ENCODE measurements at regions not wholly inside any gene's neighbourhood (a gene's known extent, or its start where the extent isn't known, plus 50 kb on each side); places are given as distances from the start of the nearest gene placed in this dataset.
"Not testable (repeated sequence)": the region's sequence is repeated elsewhere in the genome, so short reads cannot be mapped to it uniquely, and the experiment has no call there.

- H3K27me3 ChIP-seq (ENCODE audit: control insufficient read depth, insufficient read depth, low read length) = no peaks in the 10 kb centered on the region
- H3K4me3 ChIP-seq (ENCODE audit: low read depth, low read length) = no peak overlapping the region
- H3K4me1 ChIP-seq (ENCODE audit: control insufficient read depth, insufficient read depth, low read length) = peaks cover 17% of the 10 kb centered on the region
- no peaks in the 10 kb centered on the region for H3K36me3 ChIP-seq (ENCODE audit: control insufficient read depth, insufficient read depth, low read length)
- no peak overlapping the region for H3K27ac ChIP-seq (ENCODE audit: low read depth, low read length)
- H3K9ac ChIP-seq (ENCODE audit: low read length) = no peak overlapping the region
- H3K9me3 ChIP-seq (ENCODE audit: control insufficient read depth, insufficient read depth, low read depth, low read length) = 0 out of 2 replicates have a peak, but pooled peaks cover 3% of the 10 kb centered on the region
Observed at GRCh38 chr21:35606146-35606545, 454.2 kb downstream of the SETD4 start.

DNA sequence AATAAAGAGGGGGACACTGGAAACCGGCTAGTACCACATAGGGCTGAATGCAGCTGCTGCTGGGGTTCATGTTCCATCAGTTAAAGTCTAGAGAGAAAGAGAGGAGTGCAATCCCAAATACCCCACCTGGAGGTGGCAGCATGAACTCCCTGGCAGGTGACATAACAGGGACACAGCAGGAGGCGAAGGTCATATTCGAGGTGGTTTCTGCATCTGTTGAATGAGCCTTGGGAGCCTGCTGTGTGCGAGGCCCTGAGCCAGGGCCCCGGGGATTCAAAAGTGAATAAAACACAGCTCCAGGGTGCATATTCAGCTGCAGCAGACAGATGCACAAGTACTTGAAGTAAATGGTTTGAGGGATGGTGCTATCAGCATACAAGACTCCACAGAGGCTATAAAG is 456.8 kb downstream of the SETD4 start:
- Histone ChIP-seq H3K27ac (ENCODE audit: low read depth, low read length) (no peak overlapping the region), H3K9me3 (ENCODE audit: control insufficient read depth, insufficient read depth, low read depth, low read length) (0 out of 2 replicates have a peak, but pooled peaks cover 3% of the 10 kb centered on the region), H3K4me3 (ENCODE audit: low read depth, low read length) (no peak overlapping the region), H3K9ac (ENCODE audit: low read length) (no peak overlapping the region), H3K4me1 (ENCODE audit: control insufficient read depth, insufficient read depth, low read length) (peaks cover 20% of the 10 kb centered on the region), H3K27me3 (ENCODE audit: control insufficient read depth, insufficient read depth, low read length) (no peaks in the 10 kb centered on the region), H3K36me3 (ENCODE audit: control insufficient read depth, insufficient read depth, low read length) (no peaks in the 10 kb centered on the region)

DNA sequence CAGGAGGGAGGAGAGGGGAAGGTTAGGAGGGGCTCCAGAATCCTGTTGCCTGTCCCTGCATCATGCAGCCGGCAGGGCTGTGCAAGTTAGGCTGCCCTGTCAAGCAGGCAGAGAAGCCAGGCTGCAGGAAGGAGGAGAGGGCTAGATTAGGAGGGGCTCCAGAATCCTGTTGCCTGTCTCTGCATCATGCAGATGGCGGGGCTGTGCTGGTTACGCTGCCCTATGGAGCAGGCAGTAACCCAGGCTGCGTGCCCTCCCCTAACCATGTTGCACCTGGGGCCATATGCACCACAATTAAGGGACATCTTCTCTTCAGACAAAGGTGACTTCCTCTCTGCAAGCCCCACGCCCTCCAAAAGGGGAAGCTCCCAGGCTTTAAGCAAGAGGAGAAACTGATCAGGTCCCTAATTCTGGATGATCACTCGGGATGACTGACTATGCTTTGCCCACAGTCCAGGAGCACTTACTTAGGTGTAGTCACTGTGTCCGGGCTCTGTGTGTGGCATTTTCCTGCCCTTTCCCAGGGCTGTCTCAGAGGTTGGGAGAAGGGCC is 457.4 kb downstream of the SETD4 start:
- no peaks in the 10 kb centered on the region for H3K27me3 ChIP-seq (ENCODE audit: control insufficient read depth, insufficient read depth, low read length)
- H3K36me3 ChIP-seq (ENCODE audit: control insufficient read depth, insufficient read depth, low read length) = no peaks in the 10 kb centered on the region
- 0 out of 2 replicates have a peak, but pooled peaks cover 3% of the 10 kb centered on the region for H3K9me3 ChIP-seq (ENCODE audit: control insufficient read depth, insufficient read depth, low read depth, low read length)
- peaks cover 23% of the 10 kb centered on the region for H3K4me1 ChIP-seq (ENCODE audit: control insufficient read depth, insufficient read depth, low read length)
- no peak overlapping the region for H3K4me3 ChIP-seq (ENCODE audit: low read depth, low read length)
- H3K27ac ChIP-seq (ENCODE audit: low read depth, low read length) = no peak overlapping the region
- H3K9ac ChIP-seq (ENCODE audit: low read length) = no peak overlapping the region

- H3K4me1 ChIP-seq (ENCODE audit: control insufficient read depth, insufficient read depth, low read length) = peaks cover 23% of the 10 kb centered on the region
Observed at GRCh38 chr21:35601211-35601610, 459.1 kb downstream of the SETD4 start.

GRCh38 chr21:35599164-35599563 is 461.2 kb downstream of the SETD4 start:
- Histone ChIP-seq H3K9me3 (ENCODE audit: control insufficient read depth, insufficient read depth, low read depth, low read length) (peaks cover 2% of the 10 kb centered on the region; the same call in 1 of the 2 replicates), H3K27ac (ENCODE audit: low read depth, low read length) (no peak overlapping the region), H3K27me3 (ENCODE audit: control insufficient read depth, insufficient read depth, low read length) (no peaks in the 10 kb centered on the region), H3K4me3 (ENCODE audit: low read depth, low read length) (no peak overlapping the region), H3K9ac (ENCODE audit: low read length) (no peak overlapping the region), H3K36me3 (ENCODE audit: control insufficient read depth, insufficient read depth, low read length) (no peaks in the 10 kb centered on the region), H3K4me1 (ENCODE audit: control insufficient read depth, insufficient read depth, low read length) (peaks cover 23% of the 10 kb centered on the region)

More at GRCh38 chr21:35601211-35601610, 459.1 kb downstream of the SETD4 start:
- no peak overlapping the region for H3K27ac ChIP-seq (ENCODE audit: low read depth, low read length)
- H3K9ac ChIP-seq (ENCODE audit: low read length) = no peak overlapping the region
- H3K9me3 ChIP-seq (ENCODE audit: control insufficient read depth, insufficient read depth, low read depth, low read length) = no peaks in the 10 kb centered on the region
- H3K4me3 ChIP-seq (ENCODE audit: low read depth, low read length) = no peak overlapping the region
- no peaks in the 10 kb centered on the region for H3K36me3 ChIP-seq (ENCODE audit: control insufficient read depth, insufficient read depth, low read length)
- H3K27me3 ChIP-seq (ENCODE audit: control insufficient read depth, insufficient read depth, low read length) = no peaks in the 10 kb centered on the region

- no peak overlapping the region for H3K27ac ChIP-seq (ENCODE audit: low read depth, low read length)
- no peaks in the 10 kb centered on the region for H3K27me3 ChIP-seq (ENCODE audit: control insufficient read depth, insufficient read depth, low read length)
- peaks cover 23% of the 10 kb centered on the region for H3K4me1 ChIP-seq (ENCODE audit: control insufficient read depth, insufficient read depth, low read length)
- no peak overlapping the region for H3K9ac ChIP-seq (ENCODE audit: low read length)
- no peak overlapping the region for H3K4me3 ChIP-seq (ENCODE audit: low read depth, low read length)
- H3K36me3 ChIP-seq (ENCODE audit: control insufficient read depth, insufficient read depth, low read length) = no peaks in the 10 kb centered on the region
- H3K9me3 ChIP-seq (ENCODE audit: control insufficient read depth, insufficient read depth, low read depth, low read length) = peaks cover 2% of the 10 kb centered on the region; the same call in 1 of the 2 replicates
Observed at GRCh38 chr21:35597750-35598339, 462.5 kb downstream of the SETD4 start.

GRCh38 chr21:35594905-35595304 is 465.4 kb downstream of the SETD4 start:
- H3K9me3 ChIP-seq (ENCODE audit: control insufficient read depth, insufficient read depth, low read depth, low read length) = peaks cover 2% of the 10 kb centered on the region; the same call in 1 of the 2 replicates
- peaks cover 36% of the 10 kb centered on the region for H3K4me1 ChIP-seq (ENCODE audit: control insufficient read depth, insufficient read depth, low read length)
- H3K27ac ChIP-seq (ENCODE audit: low read depth, low read length) = no peak overlapping the region
- no peak overlapping the region for H3K4me3 ChIP-seq (ENCODE audit: low read depth, low read length)
- no peak overlapping the region for H3K9ac ChIP-seq (ENCODE audit: low read length)
- H3K27me3 ChIP-seq (ENCODE audit: control insufficient read depth, insufficient read depth, low read length) = no peaks in the 10 kb centered on the region
- H3K36me3 ChIP-seq (ENCODE audit: control insufficient read depth, insufficient read depth, low read length) = no peaks in the 10 kb centered on the region

GRCh38 chr21:35593000-35593502 is 467.3 kb downstream of the SETD4 start:
- H3K4me3 ChIP-seq (ENCODE audit: low read depth, low read length) = peak overlapping the region; percentile 13
- H3K9ac ChIP-seq (ENCODE audit: low read length) = no peak overlapping the region
- peak overlapping the region; percentile 58 for H3K27ac ChIP-seq (ENCODE audit: low read depth, low read length)
- no peaks in the 10 kb centered on the region for H3K27me3 ChIP-seq (ENCODE audit: control insufficient read depth, insufficient read depth, low read length)
- no peaks in the 10 kb centered on the region for H3K36me3 ChIP-seq (ENCODE audit: control insufficient read depth, insufficient read depth, low read length)
- peaks cover 2% of the 10 kb centered on the region; the same call in 1 of the 2 replicates for H3K9me3 ChIP-seq (ENCODE audit: control insufficient read depth, insufficient read depth, low read depth, low read length)
- H3K4me1 ChIP-seq (ENCODE audit: control insufficient read depth, insufficient read depth, low read length) = peaks cover 30% of the 10 kb centered on the region

- H3K36me3 ChIP-seq (ENCODE audit: control insufficient read depth, insufficient read depth, low read length); H3K9me3 ChIP-seq (ENCODE audit: control insufficient read depth, insufficient read depth, low read depth, low read length); H3K9ac ChIP-seq (ENCODE audit: low read length); H3K27ac ChIP-seq (ENCODE audit: low read depth, low read length); H3K4me3 ChIP-seq (ENCODE audit: low read depth, low read length); H3K27me3 ChIP-seq (ENCODE audit: control insufficient read depth, insufficient read depth, low read length): not testable (repeated sequence)
- H3K4me1 ChIP-seq (ENCODE audit: control insufficient read depth, insufficient read depth, low read length) = peaks cover 49% of the 10 kb centered on the region
Observed at GRCh38 chr21:35590284-35590683, 470.0 kb downstream of the SETD4 start.

GRCh38 chr21:35587841-35588380 is 472.4 kb downstream of the SETD4 start:
- no peak overlapping the region for H3K27ac ChIP-seq (ENCODE audit: low read depth, low read length)
- H3K9me3 ChIP-seq (ENCODE audit: control insufficient read depth, insufficient read depth, low read depth, low read length) = no peaks in the 10 kb centered on the region
- H3K4me3 ChIP-seq (ENCODE audit: low read depth, low read length) = no peak overlapping the region
- no peaks in the 10 kb centered on the region for H3K27me3 ChIP-seq (ENCODE audit: control insufficient read depth, insufficient read depth, low read length)
- peaks cover 37% of the 10 kb centered on the region for H3K4me1 ChIP-seq (ENCODE audit: control insufficient read depth, insufficient read depth, low read length)
- no peak overlapping the region for H3K9ac ChIP-seq (ENCODE audit: low read length)
- no peaks in the 10 kb centered on the region for H3K36me3 ChIP-seq (ENCODE audit: control insufficient read depth, insufficient read depth, low read length)

DNA sequence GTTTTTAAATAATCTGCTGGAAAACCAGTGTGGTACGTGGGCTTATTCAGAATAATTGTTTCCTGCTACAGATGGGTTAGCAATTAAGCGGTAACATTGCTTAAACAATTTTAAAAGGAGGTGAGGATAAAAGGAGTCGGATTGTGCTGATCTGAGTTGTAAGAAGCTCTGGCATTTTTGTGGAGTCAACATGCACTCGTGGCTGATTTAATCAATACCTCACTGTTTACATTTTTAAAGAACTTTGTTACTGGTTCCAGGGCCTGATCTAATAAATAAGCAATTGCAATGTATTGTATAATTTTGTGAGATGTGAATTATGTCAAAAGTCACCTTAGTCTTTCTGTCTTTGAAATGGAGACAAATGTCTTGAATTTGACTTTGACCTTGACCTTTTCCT is 474.0 kb downstream of the SETD4 start:
- Histone ChIP-seq H3K27ac (ENCODE audit: low read depth, low read length) (no peak overlapping the region), H3K4me3 (ENCODE audit: low read depth, low read length) (no peak overlapping the region), H3K4me1 (ENCODE audit: control insufficient read depth, insufficient read depth, low read length) (peaks cover 21% of the 10 kb centered on the region), H3K9me3 (ENCODE audit: control insufficient read depth, insufficient read depth, low read depth, low read length) (no peaks in the 10 kb centered on the region), H3K36me3 (ENCODE audit: control insufficient read depth, insufficient read depth, low read length) (no peaks in the 10 kb centered on the region), H3K27me3 (ENCODE audit: control insufficient read depth, insufficient read depth, low read length) (no peaks in the 10 kb centered on the region), H3K9ac (ENCODE audit: low read length) (no peak overlapping the region)
